ENCODE measurements at regions not wholly inside any gene's neighbourhood (a gene's known extent, or its start where the extent isn't known, plus 50 kb on each side); places are given as distances from the start of the nearest gene placed in this dataset.
"Not testable (repeated sequence)": the region's sequence is repeated elsewhere in the genome, so short reads cannot be mapped to it uniquely, and the experiment has no call there.

GRCh38 chr11:82533628-82534327 is 199.9 kb downstream of the FAM181B start:
- no peak for DNase-seq

DNA sequence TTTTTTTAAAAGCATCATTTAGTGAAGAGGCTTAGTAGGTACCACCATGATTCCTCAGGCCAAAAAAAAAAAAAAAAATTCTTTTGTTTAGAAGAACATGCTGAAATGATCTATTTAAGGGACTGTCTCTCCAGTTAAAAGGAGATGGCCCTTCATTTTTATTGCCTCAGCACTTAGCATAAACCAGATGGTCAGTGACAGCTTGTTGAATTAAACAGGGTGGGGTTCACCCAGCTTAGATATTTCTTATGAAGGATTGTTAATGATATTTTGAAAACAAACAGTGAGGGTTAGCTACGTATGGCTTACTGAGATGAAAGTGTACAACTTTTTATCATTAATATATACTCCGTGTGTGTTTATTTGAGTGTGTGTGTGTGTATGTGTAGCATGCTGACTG is 203.7 kb downstream of the FAM181B start:
- DNase-seq = no peak

DNA sequence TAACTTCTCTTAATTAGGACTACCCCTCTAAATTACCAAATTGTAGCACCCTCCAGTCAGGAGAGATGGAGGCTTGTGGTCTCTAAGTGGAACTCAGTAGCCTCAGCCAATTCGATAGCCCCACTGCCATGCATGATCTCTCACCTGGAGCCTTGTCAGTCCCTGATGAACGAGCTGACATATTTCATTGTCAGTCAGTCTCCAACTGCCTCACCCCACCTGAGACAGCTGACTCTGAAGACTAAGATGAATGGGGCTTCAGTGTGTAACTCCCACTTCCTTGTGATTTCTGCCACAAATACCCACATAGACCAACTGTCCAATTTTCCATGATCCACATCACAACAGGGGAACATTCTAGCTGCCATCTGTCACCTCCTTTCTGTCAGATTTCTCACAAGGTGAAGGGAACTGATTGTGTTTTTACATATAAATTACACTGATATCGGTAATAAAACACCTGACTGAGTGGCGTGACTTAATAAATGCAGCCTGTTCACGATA is 206.5 kb downstream of the FAM181B start:
- DNase-seq = no peak

GRCh38 chr11:82523141-82523540 is 210.5 kb downstream of the FAM181B start:
- no peak for DNase-seq

GRCh38 chr11:82521427-82521826 is 212.2 kb downstream of the FAM181B start:
- DNase-seq = no peak

DNA sequence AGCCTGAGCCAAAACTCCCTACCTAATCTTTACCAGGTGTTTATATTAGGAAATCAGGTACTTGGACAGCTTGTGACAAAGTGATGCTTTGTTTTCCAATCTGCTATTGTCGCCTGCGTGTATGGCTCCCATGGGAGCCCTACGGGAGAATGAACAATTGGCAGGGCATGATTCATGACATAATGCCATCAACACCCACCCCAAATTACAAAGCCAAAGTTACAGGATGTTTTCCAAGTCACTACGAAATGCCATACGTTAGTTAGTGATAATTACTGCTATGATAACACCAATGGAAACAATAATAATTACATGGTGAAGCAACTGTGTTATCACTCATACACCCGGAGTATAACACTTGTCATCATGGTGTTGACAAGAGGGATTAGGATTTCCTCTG is 226.4 kb downstream of the FAM181B start:
- DNase-seq = no peak

DNA sequence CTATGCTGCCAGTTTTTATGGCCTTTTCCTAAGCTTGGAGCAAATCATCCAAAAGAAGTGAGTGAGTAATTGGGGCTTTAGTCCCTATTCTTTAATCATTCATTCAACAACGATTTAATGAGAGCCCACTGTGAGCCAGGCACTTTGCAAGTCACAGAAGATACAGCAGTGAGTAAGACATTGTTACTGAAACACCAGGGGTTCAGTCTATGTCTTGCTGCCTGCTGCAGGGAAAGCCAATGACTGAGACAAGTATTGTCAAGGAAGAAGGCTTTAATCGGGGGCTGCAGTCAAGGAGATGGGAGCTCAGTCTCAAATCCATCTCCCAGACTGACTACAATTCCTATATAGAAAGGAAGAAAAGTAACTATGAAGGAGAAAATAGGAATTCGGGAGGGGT is 228.3 kb downstream of the FAM181B start:
- no peak for DNase-seq

DNA sequence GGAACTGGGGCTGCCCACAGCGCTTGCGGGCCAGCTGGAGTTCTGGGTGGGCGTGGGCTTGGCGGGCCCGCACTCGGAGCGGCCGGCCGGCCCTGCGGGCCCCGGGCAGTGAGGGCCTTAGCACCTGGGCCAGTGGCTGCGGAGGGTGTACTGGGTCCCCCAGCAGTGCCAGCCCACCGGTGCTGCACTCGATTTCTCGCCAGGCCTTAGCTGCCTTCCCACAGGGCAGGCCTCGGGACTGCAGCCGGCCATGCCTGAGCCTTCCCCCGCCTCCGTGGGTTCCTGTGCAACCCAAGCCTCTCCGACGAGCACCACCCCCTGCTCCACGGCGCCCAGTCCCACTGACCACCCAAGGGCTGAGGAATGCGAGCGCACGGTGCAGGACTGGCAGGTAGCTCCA is 232.5 kb downstream of the FAM181B start:
- not testable (repeated sequence) for DNase-seq

DNA sequence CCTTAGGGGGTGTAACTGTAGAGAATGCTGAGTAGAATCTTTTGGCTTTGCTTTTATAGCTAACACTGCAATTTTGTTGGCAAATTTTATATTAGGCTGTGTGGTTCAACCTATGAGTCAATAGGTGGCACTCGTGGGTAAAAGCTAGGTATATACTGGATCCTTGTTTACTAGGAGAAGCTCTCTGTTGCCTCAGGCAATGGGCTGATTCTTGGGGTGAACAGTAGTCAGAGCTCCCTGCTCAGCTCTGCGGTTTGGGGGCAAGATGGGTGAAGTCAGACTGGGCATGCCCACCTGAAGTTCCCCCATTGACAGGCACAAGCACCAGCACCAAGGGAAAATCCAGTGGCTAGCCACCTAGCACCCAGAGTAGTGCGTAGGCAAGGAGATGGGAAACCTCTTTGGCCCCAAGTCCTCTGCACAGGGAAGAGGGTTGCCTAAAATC is 238.7 kb downstream of the FAM181B start:
- no peak for DNase-seq

GRCh38 chr11:82474876-82475275 is 258.8 kb downstream of the FAM181B start:
- no peak for DNase-seq

GRCh38 chr11:82465481-82465880 is 268.2 kb downstream of the FAM181B start:
- DNase-seq = no peak

DNA sequence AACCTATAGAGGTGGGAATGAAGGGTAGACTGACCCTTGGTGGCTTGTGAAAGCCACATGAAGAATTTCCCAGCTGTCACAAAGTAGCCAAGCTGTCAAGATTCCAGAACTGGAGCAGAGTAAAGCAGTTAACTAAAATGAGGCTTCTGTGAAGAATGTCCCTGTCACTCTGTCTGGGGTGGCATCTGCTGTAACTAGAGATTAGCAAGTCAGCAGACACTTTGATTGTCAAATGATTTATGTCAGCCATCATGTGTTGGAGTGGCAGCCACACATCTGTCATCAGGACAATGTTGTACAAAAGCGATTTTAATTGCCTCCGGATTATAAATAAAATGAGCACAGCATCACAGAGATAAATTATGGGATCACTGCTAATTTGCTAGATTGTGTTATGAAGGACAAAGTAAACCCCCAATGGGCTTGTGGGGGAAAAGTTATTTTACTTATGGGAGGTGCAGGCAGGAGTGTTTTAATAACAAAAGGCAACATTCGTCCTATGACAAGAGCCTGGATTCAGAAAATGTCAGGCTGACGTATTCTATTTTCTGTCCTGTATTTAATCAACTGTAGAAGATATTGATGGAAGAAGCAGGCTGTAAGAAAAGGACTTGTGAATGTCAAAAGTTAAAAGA is 270.9 kb downstream of the FAM181B start:
- no peak for DNase-seq

- DNase-seq = no peak
Measured at GRCh38 chr11:82458761-82459160, 274.9 kb downstream of the FAM181B start.

- DNase-seq = no peak
Measured at GRCh38 chr11:82458147-82458546, 275.5 kb downstream of the FAM181B start.

DNA sequence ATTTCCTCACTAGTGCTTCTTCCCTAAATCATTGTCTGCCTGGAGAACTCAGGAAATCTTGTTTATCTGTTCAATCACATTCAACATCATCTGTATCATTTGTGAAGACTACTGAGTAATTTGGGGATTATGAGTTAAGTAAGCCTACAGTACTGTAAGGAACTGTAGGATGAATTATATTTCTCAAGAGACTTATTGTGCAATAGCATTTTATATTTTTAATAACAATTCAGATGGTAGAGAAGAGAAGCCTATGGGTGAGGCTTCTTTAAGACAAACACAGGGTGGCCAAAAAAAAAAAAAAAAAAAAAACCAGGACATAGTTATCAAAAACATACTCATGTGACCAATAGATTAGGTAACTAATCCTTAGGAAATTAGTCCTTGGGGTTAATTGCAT is 282.7 kb downstream of the FAM181B start:
- no peak for DNase-seq

DNA sequence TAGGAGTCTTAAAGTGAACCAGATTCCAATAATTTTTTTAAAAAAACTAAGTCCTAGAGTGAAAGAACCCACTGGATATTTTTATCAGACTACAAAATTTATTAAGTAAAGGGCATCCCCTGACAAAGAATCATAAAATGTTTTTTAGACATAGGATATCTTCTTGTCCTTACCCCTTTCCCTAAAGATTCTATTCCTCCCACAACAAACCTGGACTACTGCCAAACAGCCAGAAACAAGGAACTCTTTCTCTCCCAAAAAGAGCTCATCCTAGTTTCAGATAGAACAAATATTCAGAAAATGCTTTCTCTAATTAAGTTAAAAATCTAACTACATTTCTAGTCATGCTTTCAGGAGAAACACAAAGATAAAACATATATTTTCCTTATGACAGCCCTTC is 327.1 kb downstream of the FAM181B start:
- DNase-seq = no peak

DNA sequence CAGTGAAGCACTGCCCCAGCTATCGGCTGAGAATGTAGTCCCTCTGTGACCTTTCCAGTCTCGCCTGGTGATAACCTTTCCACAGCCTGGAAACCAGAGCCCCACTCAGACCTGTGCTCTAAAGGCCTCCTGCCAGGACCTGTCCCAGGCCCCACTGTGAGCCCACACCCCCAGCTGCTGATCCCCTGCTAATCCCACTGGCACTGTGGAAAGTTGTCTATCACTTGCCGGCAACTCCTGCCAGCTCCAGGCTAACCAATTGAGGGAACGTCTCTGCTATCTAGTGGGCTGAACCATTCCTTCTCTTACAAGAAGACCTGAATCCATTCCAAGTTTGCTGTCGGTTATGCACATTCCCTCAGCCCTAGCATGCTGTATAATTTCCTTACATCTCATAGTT is 328.2 kb downstream of the FAM181B start:
- no peak for DNase-seq

DNA sequence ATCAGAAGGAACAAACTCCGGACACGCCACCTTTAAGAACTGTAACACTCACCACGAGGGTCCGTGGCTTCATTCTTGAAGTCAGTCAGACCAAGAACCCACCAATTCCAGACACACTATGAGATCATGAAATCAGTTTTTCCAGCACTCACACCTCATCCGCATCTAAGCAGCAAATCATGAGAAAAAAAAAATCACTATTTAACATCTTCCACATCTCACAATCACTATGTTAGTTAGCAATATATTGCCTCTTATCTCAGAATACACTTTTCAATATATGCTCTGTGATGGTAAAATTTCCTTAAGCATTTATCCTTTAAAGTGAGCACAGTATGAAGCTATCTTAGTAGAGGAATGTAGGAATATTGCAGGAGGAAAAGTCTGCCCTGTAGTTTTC is 328.7 kb downstream of the FAM181B start:
- no peak for DNase-seq

- DNase-seq = no peak
Measured at GRCh38 chr11:82403640-82404305, 329.9 kb downstream of the FAM181B start.

DNA sequence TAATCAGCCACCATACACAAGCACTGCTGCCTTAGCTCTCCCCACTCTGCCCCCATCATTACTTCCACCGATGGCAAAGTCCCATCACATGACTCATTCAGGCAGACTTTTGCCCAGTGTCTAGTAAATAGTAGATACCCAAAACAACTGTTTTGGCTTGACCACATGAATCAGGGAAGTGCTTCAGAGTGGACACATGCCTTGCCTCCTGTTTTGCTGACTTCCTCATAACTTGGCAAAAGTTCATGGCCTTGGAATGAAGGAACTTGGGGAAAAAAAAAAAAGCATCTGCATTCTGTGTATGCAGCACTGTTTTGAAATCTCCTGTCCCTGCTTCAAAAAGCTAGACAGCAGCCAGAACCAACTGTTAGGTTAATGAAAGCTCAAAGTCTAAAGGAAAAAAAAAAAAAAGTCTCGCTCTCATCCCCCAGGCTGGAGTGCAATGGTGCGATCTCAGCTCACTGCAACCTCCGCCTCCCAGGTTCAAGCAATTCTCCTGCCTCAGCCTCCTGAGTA is 335.3 kb downstream of the FAM181B start:
- DNase-seq = no peak

DNA sequence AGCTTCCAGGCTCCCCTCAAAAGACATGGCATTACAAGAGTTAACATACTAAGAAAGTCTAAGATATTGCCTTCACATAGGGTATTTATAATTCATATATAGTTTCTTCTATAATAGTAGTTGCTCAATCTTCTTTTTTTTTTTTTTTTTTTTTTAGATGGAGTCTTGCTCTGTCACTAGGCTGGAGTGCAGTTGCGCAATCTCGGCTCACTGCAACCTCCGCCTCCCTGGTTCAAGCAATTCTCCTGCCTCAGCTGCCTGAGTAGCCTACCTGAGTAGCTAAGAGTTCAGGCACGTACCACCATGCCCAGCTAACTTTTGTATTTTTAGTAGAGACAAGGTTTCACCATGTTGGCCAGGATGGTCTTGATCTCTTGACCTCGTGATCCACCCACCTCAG is 337.0 kb downstream of the FAM181B start:
- DNase-seq = not testable (repeated sequence)

DNA sequence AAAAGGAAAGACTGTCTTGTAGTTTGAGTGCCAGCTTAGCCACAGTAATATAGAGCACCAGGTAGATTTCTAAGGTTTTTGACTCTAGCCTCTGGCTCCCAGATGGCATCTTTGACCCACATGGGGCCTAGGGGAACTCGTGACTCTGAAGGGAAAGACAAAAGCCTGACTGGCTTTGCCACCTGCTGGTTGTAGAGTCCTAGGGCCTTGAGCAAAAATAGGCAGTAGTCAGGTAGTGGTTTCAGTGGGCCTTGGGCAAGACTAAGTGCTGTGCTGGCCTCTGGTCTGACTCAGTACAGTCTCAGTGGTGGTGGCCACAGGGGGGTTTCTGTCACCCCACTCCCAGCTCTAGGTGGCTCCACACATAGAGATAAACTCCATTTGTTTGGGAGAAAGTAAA is 349.4 kb downstream of the FAM181B start:
- no peak for DNase-seq

GRCh38 chr11:82373781-82374542 is 359.7 kb downstream of the FAM181B start:
- DNase-seq = no peak
